DMS53 treated with DMSO at 0.1 percent for 48 hours (cell line): ENCODE measurements at regions not wholly inside any gene's neighbourhood (a gene's known extent, or its start where the extent isn't known, plus 50 kb on each side); places are given as distances from the start of the nearest gene placed in this dataset.
"Not testable (repeated sequence)": the region's sequence is repeated elsewhere in the genome, so short reads cannot be mapped to it uniquely, and the experiment has no call there.

Experiments used
- DNase-seq: peaks from one replicate; lab custom pipeline; 2025; ENCODE audit not compliant: unreplicated experiment; lab: John Stamatoyannopoulos, UW

- no peak for DNase-seq
Observed at GRCh38 chr10:64773357-64773756, 1252.2 kb downstream of the REEP3 start.

GRCh38 chr10:64784451-64784850, 1263.2 kb downstream of the REEP3 start:
- DNase-seq: not testable (repeated sequence)

- no peak for DNase-seq
Observed at GRCh38 chr10:64785816-64786215, 1264.6 kb downstream of the REEP3 start.

- DNase-seq: no peak
Observed at GRCh38 chr10:64786989-64787388, 1265.8 kb downstream of the REEP3 start.

GRCh38 chr10:64795847-64796246, 1274.6 kb downstream of the REEP3 start:
- DNase-seq: no peak

- DNase-seq: no peak
Observed at GRCh38 chr10:64798297-64798696, 1277.1 kb downstream of the REEP3 start.

- not testable (repeated sequence) for DNase-seq
Observed at GRCh38 chr10:64808233-64808632, 1287.0 kb downstream of the REEP3 start.

- not testable (repeated sequence) for DNase-seq
Observed at GRCh38 chr10:64810046-64810445, 1288.8 kb downstream of the REEP3 start.

GRCh38 chr10:64813391-64813790, 1292.2 kb downstream of the REEP3 start:
- no peak for DNase-seq

- DNase-seq: no peak
Observed at GRCh38 chr10:64814201-64814600, 1293.0 kb downstream of the REEP3 start.

- no peak for DNase-seq
Observed at GRCh38 chr10:64829888-64830412, 1308.7 kb downstream of the REEP3 start.

GRCh38 chr10:64830869-64831268, 1309.7 kb downstream of the REEP3 start:
- DNase-seq: no peak

- no peak for DNase-seq
Observed at GRCh38 chr10:64840341-64840740, 1319.1 kb downstream of the REEP3 start.

GRCh38 chr10:64846700-64847099, 1325.5 kb downstream of the REEP3 start:
- DNase-seq: no peak

GRCh38 chr10:64855941-64856340, 1334.7 kb downstream of the REEP3 start:
- no peak for DNase-seq

- no peak for DNase-seq
Observed at GRCh38 chr10:64859911-64860310, 1338.7 kb downstream of the REEP3 start.

GRCh38 chr10:64863836-64864235, 1342.6 kb downstream of the REEP3 start:
- DNase-seq: peak; percentile 25

- peak; percentile 61 for DNase-seq
Observed at GRCh38 chr10:64867501-64867962, 1346.3 kb downstream of the REEP3 start.

- peak; percentile 25 for DNase-seq
Observed at GRCh38 chr10:64873088-64873487, 1351.9 kb downstream of the REEP3 start.

GRCh38 chr10:64873959-64874358, 1352.8 kb downstream of the REEP3 start:
- no peak for DNase-seq

- DNase-seq: no peak
Observed at GRCh38 chr10:64880546-64880945, 1359.3 kb downstream of the REEP3 start.

GRCh38 chr10:64881257-64881656, 1360.1 kb downstream of the REEP3 start:
- DNase-seq: no peak

GRCh38 chr10:64896582-64896981, 1375.4 kb downstream of the REEP3 start:
- no peak for DNase-seq
